HL-60 (cell line): ENCODE measurements at regions not wholly inside any gene's neighbourhood (a gene's known extent, or its start where the extent isn't known, plus 50 kb on each side); places are given as distances from the start of the nearest gene placed in this dataset.

ENCODE experiments used
- POLR2AphosphoS5 ChIP-seq: IDR thresholded peaks from 2 replicates; pipeline ENCODE4 v1.6.1; 2012; ENCODE audit warnings: low read depth
- TF ChIP-seq, protein P1 (sequence below): IDR thresholded peaks from one replicate; pipeline ENCODE4 v1.5.1; 2011; ENCODE audit warnings: low read length, control low read depth, inconsistent platforms; ENCODE audit not compliant: insufficient read depth
- TF ChIP-seq, protein P2 (sequence below): IDR thresholded peaks from 2 replicates; pipeline ENCODE4 v1.6.1; 2012; ENCODE audit warnings: low read depth; ENCODE audit not compliant: insufficient replicate concordance

DNA sequence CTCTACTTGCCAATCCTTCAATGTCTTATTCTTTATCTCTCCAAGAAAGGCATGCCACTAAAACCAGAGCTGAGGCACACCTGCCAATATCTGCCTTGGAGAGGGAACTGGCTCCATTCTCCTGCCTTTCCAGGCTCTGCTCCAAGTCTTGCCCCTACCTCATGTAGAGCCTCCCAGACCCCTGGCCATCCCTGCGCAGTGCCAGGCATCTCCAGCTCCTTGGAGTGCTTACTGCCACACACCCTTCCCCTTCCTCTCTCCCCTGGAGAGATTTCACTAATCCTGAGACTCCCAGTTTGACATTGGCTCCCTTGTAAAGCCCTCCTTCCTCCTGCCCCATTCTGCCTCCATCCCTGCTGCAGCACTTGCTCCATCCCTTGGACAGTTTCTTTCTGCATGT lies 255.2 kb upstream of the ZMIZ1 start:
- TF ChIP-seq POLR2AphosphoS5, result no peak
- TF ChIP-seq, protein P1, sequence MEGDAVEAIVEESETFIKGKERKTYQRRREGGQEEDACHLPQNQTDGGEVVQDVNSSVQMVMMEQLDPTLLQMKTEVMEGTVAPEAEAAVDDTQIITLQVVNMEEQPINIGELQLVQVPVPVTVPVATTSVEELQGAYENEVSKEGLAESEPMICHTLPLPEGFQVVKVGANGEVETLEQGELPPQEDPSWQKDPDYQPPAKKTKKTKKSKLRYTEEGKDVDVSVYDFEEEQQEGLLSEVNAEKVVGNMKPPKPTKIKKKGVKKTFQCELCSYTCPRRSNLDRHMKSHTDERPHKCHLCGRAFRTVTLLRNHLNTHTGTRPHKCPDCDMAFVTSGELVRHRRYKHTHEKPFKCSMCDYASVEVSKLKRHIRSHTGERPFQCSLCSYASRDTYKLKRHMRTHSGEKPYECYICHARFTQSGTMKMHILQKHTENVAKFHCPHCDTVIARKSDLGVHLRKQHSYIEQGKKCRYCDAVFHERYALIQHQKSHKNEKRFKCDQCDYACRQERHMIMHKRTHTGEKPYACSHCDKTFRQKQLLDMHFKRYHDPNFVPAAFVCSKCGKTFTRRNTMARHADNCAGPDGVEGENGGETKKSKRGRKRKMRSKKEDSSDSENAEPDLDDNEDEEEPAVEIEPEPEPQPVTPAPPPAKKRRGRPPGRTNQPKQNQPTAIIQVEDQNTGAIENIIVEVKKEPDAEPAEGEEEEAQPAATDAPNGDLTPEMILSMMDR, result no peak
- TF ChIP-seq, protein P2, sequence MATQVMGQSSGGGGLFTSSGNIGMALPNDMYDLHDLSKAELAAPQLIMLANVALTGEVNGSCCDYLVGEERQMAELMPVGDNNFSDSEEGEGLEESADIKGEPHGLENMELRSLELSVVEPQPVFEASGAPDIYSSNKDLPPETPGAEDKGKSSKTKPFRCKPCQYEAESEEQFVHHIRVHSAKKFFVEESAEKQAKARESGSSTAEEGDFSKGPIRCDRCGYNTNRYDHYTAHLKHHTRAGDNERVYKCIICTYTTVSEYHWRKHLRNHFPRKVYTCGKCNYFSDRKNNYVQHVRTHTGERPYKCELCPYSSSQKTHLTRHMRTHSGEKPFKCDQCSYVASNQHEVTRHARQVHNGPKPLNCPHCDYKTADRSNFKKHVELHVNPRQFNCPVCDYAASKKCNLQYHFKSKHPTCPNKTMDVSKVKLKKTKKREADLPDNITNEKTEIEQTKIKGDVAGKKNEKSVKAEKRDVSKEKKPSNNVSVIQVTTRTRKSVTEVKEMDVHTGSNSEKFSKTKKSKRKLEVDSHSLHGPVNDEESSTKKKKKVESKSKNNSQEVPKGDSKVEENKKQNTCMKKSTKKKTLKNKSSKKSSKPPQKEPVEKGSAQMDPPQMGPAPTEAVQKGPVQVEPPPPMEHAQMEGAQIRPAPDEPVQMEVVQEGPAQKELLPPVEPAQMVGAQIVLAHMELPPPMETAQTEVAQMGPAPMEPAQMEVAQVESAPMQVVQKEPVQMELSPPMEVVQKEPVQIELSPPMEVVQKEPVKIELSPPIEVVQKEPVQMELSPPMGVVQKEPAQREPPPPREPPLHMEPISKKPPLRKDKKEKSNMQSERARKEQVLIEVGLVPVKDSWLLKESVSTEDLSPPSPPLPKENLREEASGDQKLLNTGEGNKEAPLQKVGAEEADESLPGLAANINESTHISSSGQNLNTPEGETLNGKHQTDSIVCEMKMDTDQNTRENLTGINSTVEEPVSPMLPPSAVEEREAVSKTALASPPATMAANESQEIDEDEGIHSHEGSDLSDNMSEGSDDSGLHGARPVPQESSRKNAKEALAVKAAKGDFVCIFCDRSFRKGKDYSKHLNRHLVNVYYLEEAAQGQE, result no peak
